ENCODE measurements at regions not wholly inside any gene's neighbourhood (a gene's known extent, or its start where the extent isn't known, plus 50 kb on each side); places are given as distances from the start of the nearest gene placed in this dataset.

- H3K9ac ChIP-seq (ENCODE audit: insufficient read depth in 1 of 2, low read depth in 2 of 2, low read length in 2 of 2): no peak overlapping the region
- H3K9me1 ChIP-seq (ENCODE audit: control insufficient read depth, insufficient read depth, low read length): no peaks in the 10 kb centered on the region
- no peaks in the 10 kb centered on the region for H3K9me3 ChIP-seq (replicated peaks; ENCODE audit: control insufficient read depth, insufficient read depth, low read depth, low read length)
- ChIA-PET POLR2A (no interaction called here), CTCF (ENCODE audit: low intra/inter-chr PET ratio) (no interaction called here)
- no peak overlapping the region for H3K4me2 ChIP-seq (ENCODE audit: insufficient read depth, low read length)
- H3K79me2 ChIP-seq (ENCODE audit: control insufficient read depth, insufficient read depth, low read length): no peaks in the 10 kb centered on the region
- H3K27me3 ChIP-seq (ENCODE audit: control insufficient read depth in 2 of 2, insufficient read depth in 2 of 2, low read length in 2 of 2): no peaks in the 10 kb centered on the region
- H2AFZ ChIP-seq (ENCODE audit: low read depth, low read length): no peak overlapping the region
- no peaks in the 10 kb centered on the region for H3K4me1 ChIP-seq (replicated peaks in 1 of 2; ENCODE audit: control insufficient read depth in 2 of 2, insufficient read depth in 2 of 2, low read length in 2 of 2)
- ATAC-seq (no peak), FAIRE-seq (no peak), DNase-seq (ENCODE audit: extremely low read depth in 1 of 4, low spot score in 3 of 4) (no peak)
- BruUV-seq (replicated peaks): no TSS peak
- no peaks in the 10 kb centered on the region for H4K20me1 ChIP-seq (replicated peaks; ENCODE audit: control insufficient read depth, insufficient read depth, low read length)
- H3K4me3 ChIP-seq: no peak overlapping the region
- intact Hi-C loops (cut with micrococcal nuclease) (no loop called here), in situ Hi-C loops (cut with MboI) (no loop called here)
- no peak overlapping the region for H3K27ac ChIP-seq (ENCODE audit: extremely low read depth, low read depth, low read length)
- TF ChIP-seq NRF1 (conservative IDR thresholded peaks at IDR 0.05 in 1 of 2, IDR thresholded peaks at IDR 0.05 in 1 of 2): no peak
- no peak for TF ChIP-seq ZNF444 (CRISPR knock-in tag; IDR thresholded peaks at IDR 0.05)
- no peak for TF ChIP-seq NCOR1 (IDR thresholded peaks at IDR 0.05)
- no peak for TF ChIP-seq NR2C1 (IDR thresholded peaks at IDR 0.05)
- TF ChIP-seq NR2C1 (tag; IDR thresholded peaks at IDR 0.05): no peak
- TF ChIP-seq RBM22 (IDR thresholded peaks at IDR 0.05; ENCODE audit: low read depth, low read length, poor library complexity, severe bottlenecking): no peak
- no peak for TF ChIP-seq NCOA6 (IDR thresholded peaks at IDR 0.05)
- H3K36me3 ChIP-seq (ENCODE audit: control insufficient read depth, insufficient read depth, low read length): no peaks in the 10 kb centered on the region
- WGBS (ENCODE audit: insufficient coverage, low coverage, missing lambda C conversion rate): 6% methylated on average over 9 of the region's 9 CpGs
Observed at GRCh38 chr18:51448949-51449348, 251.5 kb upstream of the MEX3C start.

GRCh38 chr18:51453594-51453993 lies 256.1 kb upstream of the MEX3C start:
- Histone ChIP-seq H4K20me1 (replicated peaks; ENCODE audit: control insufficient read depth, insufficient read depth, low read length) (no peaks in the 10 kb centered on the region), H3K9me1 (ENCODE audit: control insufficient read depth, insufficient read depth, low read length) (no peaks in the 10 kb centered on the region), H2AFZ (ENCODE audit: low read depth, low read length) (no peak overlapping the region), H3K4me3 (no peak overlapping the region), H3K27me3 (ENCODE audit: control insufficient read depth in 2 of 2, insufficient read depth in 2 of 2, low read length in 2 of 2) (no peaks in the 10 kb centered on the region), H3K9me3 (replicated peaks; ENCODE audit: control insufficient read depth, insufficient read depth, low read depth, low read length) (no peaks in the 10 kb centered on the region), H3K4me1 (replicated peaks in 1 of 2; ENCODE audit: control insufficient read depth in 2 of 2, insufficient read depth in 2 of 2, low read length in 2 of 2) (no peaks in the 10 kb centered on the region), H3K9ac (ENCODE audit: insufficient read depth in 1 of 2, low read depth in 2 of 2, low read length in 2 of 2) (no peak overlapping the region), H3K27ac (ENCODE audit: extremely low read depth, low read depth, low read length) (no peak overlapping the region), H3K4me2 (ENCODE audit: insufficient read depth, low read length) (no peak overlapping the region), H3K79me2 (ENCODE audit: control insufficient read depth, insufficient read depth, low read length) (no peaks in the 10 kb centered on the region), H3K36me3 (ENCODE audit: control insufficient read depth, insufficient read depth, low read length) (no peaks in the 10 kb centered on the region)
- ATAC-seq (no peak), FAIRE-seq (no peak), DNase-seq (ENCODE audit: extremely low read depth in 1 of 4, low spot score in 3 of 4) (no peak)
- 4% methylated on average over 3 of the region's 3 CpGs for WGBS (ENCODE audit: insufficient coverage, low coverage, missing lambda C conversion rate)
- intact Hi-C loops (cut with micrococcal nuclease) (no loop called here), in situ Hi-C loops (cut with MboI) (no loop called here)
- CTCF ChIA-PET (ENCODE audit: low intra/inter-chr PET ratio): no interaction called here
- no TSS peak for BruUV-seq (replicated peaks)
- POLR2A ChIA-PET: interaction anchor here (0.7 kb wide), 1 partner anchor 11 kb away, joined by 3 read pairs; no protein-coding TSS in a partner anchor
- TF ChIP-seq ZNF324 (CRISPR knock-in tag; IDR thresholded peaks at IDR 0.05) (no peak), SRSF3 (IDR thresholded peaks at IDR 0.05; ENCODE audit: insufficient read depth, low read length) (no peak), CREB1 (IDR thresholded peaks at IDR 0.05) (no peak), CREB1 (CRISPR knock-in tag; IDR thresholded peaks at IDR 0.05) (no peak), MAFK (IDR thresholded peaks at IDR 0.05; ENCODE audit: low read length) (peak; percentile 96), TGIF2 (CRISPR knock-in tag; IDR thresholded peaks at IDR 0.05) (no peak), DNMT1 (IDR thresholded peaks at IDR 0.05) (no peak), C11orf30 (IDR thresholded peaks at IDR 0.05; ENCODE audit: low read depth) (peak; percentile 92), TARDBP (IDR thresholded peaks at IDR 0.05) (no peak)

Data from K562 (cell line).